ENCODE measurements at regions not wholly inside any gene's neighbourhood (a gene's known extent, or its start where the extent isn't known, plus 50 kb on each side); places are given as distances from the start of the nearest gene placed in this dataset.
"Not testable (repeated sequence)": the region's sequence is repeated elsewhere in the genome, so short reads cannot be mapped to it uniquely, and the experiment has no call there.

DNA sequence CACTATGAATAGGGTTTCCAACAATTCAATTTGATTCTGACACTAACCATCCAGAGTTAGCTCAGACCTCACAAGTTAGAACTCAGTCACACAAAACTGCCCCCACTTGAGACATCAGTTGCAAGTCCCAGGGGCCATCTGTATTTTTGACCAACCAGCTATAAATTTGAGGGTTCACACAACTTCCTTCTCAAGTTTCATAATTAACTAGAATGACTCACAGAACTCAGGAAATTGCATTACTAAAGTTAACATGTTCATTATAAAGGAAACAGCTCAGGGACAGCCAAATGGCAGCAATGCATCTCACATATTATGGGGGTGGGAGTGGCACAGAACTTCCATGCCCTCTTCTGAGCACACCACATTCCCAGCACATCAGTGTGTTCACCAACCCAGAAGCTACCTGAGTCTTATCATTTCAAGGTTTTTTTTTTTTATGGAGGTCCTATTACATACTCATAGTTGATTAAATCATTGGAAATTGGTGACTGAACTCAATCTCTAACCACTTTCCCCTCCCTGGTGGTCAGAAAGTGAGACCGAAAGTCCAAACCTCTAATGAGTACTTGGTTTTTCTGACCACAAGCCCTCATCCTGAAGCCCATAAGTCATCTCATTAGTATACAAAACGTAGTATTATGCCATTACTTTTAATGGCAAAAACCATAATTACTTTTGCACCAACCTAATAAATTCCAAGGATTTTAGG, 1721.5 kb upstream of the SEL1L start:
- DNase-seq = no peak

DNA sequence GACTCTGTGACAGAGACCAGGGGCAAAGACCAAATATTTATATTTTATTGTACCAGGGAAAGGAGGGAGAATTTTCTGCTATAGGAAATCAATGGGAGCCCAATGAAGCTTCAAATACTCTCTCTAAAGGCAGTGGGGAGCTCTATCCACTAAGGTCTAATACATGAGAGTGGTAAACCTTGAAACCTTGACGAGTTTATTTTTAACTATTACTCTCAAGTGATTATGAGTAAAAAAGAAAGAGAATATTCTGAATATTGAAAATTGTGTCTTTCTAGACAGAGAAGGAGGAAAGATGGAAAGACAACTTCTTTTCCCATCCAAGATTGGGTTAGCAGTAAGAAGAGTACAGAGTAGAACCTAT, 1722.1 kb upstream of the SEL1L start:
- DNase-seq = no peak

DNA sequence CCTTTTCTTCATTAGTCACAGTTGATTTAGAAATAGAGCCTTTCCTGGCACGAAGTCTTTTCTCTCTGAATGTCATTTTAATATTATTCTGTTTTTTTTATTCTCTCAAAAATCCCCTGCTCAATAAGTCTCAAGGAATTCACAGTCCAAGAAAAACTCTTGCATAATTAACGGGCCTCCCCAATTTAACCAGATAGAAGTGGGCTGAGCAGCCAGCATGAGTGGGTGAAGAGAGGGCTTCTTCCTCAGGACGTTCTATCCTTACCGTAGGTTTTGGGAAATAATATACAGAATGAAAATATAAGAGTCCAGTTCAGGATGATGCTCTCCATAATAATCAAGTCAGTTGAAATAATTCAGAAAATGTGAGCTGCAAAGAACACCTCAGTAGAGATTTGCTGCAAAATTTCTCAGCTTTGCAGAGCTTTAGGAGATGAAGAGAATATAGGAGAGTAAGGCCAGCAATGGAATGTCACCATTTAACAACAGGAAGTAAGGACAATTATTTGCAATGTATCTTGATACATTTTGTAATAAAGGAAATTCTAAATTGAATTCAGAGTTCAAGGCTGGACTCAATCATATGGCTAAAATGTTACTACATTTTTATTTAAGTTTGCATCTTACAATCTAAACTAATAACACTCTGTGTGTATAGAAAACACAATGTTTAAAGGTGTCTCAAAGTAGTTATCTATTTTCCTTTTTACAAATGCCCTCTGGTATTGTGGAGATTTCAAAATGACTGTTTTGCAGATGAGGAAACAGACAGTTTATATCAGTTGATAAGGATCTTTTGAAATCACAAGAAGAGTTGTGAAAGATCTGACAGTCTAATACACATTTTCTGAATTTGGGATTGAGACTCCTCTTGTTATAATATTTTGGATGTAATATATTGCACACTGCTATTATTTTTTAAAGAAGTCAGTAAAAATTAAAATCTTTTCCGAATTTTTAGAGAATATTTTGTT, 1724.1 kb upstream of the SEL1L start:
- no peak for DNase-seq

DNA sequence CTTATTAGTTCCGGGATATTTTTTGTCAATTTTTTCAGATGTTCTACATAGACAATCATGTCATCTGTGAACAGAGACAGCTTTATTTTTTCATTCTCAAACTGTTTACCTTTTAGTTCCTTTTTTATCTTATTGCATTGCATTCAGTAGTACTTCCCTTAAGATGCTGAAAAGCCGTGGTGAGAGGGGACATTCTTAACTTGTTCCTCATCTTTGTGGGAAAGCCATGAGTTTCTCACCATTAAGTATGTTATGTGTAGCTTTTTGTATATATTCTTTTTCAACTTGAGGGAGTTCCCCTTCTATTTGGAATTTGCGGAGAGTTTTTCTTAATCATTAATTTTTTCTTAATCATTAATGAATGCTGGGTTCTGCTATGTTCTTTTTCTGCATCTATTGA, 1727.1 kb upstream of the SEL1L start:
- no peak for DNase-seq

DNA sequence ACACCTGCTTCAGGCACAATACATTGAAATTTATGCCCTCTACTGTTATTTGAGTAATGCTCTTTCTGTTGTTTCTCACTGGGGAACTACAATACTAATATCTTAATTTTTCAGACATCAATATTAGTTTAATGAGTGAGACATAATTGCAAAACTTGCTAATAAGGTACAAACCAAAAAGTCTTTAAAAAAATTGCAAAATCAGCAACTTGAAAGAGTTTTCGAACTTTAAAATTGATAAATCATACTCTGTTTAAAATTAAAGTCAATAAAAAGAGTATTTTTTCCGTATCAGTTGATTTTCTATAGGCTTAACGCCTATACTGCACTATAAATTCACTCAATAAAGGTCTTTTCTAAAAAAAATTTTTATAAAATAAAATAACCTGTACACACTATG, 1735.9 kb upstream of the SEL1L start:
- DNase-seq = no peak

DNA sequence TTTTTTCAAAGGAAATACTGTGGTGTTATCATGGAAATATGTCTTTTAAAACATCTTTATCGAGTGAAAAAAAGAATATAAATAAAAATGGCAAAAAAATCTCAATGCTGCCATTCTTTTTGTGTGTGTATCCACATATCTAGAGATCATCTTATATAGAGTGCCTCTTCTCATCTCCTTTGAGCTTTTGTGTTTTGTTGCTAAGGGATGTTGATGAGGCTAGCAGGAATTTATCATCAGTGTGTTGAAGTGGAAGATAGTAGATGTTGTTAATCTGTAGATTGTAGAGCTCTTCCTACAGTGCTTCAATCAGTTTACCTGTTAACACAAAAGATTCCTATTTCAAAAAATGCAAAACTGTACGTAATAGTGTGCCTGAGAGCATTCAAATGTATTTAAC, 1738.0 kb upstream of the SEL1L start:
- no peak for DNase-seq

DNA sequence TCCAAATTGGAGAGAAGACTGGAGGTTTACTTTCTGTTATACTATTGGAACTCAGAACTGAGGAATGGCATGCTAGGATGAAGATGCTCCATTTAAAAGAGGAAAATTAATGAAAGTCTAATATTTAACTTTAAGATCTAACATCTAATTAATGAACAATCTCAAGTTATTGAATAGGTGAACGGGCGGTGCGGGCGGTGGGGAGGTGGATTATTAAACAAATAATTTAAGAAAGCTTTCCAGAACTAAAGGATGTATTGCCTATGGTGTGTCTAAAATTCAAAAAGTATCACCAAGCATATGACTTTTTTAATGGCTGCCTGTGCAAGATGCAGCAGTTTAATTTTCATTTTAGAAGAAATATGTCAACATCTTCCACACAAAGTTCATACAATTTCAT, 1747.1 kb upstream of the SEL1L start:
- DNase-seq = no peak

DNA sequence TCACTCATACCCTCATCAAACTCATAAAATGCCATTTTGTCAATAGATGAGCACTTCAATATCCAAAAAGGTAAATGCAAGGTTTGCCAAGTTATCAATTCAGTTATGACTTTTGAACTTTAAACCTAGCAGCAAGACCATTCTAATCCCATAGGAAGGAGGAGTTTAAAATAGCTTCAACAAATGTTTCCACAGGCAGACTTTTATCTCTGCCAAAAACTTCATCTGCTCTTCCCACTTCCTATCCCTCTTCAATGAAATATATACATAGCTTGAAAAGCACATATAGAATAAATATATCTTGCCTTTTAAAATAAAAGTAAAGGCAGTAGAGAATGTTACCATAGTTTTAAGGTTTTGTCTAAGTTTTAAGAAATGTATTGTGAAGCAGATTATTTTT, 1749.1 kb upstream of the SEL1L start:
- DNase-seq = no peak

DNA sequence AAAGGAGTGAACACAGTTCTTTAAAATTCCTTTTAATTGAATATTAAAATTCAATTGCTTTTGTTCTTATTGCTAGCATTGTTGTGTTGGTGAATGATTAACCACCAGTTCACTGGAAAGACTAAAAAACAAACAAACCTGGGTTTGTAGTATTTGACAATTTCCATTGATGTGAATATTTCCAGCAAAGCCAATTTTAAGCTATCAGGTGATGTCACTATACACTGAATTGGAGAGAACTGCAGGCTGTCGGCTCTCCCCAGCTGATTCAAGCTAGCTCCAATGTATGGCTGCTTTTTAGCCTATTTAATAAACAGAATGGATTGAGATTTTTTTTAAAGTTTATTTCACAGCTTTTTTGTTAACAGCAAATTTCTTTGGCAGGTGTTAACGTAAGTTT, 1753.6 kb upstream of the SEL1L start:
- no peak for DNase-seq

DNA sequence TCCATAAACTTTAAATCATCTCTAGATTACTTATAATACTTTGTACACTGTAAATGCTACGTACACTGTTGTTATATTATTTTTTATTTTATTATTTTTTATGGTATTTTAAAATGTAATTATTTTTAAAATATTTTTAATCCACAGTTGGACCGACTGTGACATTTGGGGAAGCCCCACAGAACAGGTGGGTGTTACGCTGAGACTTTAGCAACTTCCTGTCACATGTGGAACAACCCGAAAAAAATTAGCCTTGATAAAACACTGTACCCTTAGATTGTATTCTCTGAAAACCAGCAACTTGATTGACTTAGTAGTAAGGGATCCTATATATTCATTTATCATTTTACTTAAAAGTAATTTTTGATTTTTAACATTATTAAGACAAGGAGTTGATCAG, 1755.7 kb upstream of the SEL1L start:
- no peak for DNase-seq

DNA sequence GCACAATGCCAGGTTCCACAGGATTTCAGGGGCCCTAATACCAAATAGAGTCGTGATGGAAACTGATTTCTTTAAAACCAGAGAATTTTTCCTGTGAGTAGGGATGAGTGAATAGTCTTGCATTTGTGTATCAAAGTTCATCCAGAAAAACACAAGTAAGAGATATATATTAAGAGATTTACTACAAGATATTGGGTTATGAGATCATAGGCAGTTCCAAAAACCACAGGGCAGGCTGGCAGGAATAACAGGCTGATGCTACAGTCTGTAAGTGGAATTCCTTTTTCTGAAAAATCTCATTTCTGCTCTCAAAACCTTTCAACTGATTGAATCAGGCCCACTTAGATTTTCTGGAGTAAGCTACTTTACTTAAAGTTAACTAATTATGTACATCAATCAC, 1756.2 kb upstream of the SEL1L start:
- no peak for DNase-seq

DNA sequence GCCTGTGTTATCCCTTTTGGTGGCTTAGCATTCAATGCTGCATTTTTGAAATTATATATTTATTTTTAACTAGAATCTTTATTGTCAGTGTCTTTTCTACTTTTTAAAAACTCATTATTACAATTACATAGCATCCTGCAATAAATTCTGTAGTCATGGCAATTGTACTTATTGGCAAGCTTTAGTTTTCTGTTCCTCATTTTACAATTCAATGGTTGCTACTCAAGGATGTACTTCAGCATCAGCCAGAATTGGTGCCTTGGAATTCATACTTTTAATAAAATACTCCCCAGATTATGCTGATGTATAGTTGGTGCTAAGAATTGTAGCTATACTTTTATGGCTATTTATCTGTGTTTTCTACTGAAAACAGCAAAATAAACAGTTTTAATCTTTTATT, 1756.8 kb upstream of the SEL1L start:
- no peak for DNase-seq

DNA sequence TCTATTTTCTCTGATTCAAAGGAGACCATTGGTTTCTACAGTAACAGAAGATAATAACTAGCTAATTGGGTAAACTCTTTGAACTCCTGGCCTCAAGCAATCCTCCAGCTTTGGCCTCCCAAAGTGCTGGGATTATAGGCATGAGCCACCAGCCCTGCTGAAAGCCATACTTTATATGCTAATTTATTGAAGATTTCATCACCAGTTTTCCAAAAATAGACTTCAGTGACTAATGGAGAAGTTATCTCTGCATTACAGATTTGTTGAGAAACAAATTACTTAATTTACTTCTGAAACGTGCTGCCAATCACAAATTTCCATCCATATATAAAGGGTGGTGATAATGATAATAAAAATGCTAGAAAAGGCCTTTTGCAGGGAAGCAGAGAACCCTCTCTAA, 1758.1 kb upstream of the SEL1L start:
- no peak for DNase-seq

DNA sequence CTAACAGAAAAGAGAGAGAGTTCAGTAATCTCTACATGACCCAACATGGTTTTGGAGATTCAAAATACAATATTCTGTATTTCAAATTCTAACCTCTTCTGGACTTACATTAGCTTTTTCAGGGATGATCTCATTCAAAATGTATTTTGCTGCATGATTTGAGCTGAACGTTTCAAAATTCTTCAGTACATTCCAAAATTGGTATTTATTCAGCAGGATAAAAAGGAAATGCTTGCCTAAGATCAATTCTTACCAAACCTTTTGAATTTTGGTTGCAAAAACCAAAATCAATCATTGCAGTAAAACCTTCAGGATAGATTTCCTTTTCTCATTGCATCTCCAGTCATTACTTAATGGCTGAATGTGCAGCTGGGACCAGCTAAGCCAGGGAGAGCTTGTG, 1761.3 kb upstream of the SEL1L start:
- no peak for DNase-seq

DNA sequence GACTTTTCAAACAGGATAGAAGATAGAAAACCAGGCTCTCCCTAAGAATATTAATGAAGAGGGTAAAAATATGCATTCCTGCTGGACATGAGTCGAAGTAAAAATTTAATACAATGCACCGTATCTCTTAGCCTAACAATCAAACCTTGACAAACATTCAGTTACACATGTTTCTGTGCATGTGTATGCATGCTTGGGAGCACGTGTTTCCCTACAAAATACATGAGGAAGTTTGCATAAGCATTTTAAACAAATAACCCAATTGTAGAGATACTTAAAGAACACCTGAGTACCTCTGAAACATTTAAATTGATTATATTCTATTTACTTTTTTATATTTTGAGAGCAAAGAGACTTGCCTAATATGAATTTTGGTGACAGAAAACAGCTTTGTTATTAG, 1763.7 kb upstream of the SEL1L start:
- DNase-seq = no peak

DNA sequence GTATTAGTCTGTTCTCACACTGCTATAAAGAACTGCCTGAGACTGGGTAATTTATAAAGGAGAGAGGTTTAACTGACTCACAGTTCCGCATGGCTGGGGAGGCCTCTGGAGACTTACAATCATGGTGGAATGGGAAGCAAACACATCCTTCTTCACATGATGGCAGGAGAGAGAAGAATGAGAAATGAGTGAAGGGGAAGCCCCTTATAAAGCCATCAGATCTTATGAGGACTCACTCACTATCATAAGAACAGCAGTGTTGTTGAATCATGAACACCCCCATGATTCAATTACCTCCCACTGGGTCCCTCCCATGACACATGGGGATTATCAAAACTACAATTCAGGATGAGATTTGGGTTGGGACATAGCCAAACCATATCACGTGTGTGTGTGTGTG, 1764.4 kb upstream of the SEL1L start:
- not testable (repeated sequence) for DNase-seq

DNA sequence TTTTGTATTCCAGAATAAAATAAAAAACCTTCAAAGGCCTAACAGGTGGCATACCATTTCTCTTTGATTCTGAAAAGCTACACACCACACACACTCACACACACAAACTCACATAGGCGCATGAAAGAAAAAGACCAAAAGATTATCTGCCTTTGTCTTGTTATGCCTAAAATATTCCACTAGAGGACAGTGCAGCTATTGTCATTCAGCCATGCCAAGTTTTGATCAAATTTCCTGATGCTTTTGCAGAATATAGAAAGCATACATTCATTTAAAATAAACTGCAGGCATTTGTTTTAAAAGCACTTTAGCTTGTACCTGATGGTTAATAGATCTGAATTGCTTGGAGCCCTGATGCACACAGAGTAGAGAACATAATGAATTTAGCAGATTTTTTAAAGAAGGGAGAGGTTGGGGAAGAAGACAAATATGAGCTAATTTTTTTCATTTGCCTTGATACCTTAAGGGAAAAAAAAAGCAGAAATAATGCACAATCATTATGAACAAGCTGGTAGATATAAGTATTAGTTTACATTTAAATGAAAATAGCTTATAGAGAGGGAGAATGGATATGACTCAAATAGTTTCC, 1766.9 kb upstream of the SEL1L start:
- DNase-seq = no peak

DNA sequence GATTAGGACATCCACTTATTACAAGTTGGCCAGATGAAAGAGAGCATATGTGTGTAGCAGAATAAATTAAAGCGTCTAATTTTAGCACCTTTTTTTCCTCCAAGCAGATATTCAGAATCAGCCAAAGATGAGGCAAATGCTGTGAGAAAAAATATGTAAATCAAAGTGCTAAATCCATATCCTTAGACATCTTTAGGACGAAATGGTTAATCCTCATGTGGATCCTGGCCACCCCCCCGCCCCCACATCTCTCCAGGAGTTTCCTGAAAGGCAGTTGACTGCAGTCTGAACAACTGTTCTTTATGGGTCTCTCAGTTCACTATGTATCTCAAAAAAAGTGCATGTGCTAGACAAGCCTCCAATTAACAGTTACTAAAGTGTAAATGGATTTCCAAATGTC, 1768.1 kb upstream of the SEL1L start:
- no peak for DNase-seq

DNA sequence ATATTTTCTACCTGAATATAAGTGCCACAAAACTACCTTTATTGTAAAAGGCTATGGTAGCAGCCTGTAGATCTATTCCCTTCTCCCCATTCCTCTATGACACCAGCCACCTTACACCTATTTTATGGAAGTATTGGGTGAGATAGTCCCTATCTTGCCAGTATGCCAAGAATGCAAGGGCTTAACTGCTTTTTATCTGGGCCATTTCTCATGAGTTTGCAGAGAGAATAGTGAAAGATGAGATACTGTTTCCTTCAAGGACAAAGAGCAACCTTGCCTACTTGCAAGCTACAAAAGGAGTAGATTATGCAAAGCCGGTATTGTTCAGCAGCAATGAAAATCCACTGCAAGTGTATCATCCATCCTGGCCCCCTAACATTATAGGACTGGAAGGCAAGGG, 1775.6 kb upstream of the SEL1L start:
- DNase-seq = no peak

DNA sequence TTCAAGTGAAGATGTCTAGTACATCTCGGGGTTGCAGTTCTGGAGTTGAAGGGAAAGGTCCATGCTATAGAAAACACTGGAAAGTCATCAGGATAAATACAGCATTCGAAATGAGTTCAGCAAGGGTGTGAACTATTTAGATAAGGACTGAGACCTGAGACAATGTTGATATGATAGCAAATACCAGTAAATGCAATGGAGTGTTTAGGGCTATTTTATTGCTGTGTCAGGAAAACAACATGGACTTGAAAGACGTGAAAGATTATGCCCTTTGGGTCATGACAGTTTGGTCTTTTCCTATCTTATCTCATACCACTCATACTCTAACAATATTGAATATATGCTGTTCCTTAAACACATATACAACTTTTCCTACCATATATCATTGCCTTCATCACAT, 1776.2 kb upstream of the SEL1L start:
- DNase-seq = no peak

DNA sequence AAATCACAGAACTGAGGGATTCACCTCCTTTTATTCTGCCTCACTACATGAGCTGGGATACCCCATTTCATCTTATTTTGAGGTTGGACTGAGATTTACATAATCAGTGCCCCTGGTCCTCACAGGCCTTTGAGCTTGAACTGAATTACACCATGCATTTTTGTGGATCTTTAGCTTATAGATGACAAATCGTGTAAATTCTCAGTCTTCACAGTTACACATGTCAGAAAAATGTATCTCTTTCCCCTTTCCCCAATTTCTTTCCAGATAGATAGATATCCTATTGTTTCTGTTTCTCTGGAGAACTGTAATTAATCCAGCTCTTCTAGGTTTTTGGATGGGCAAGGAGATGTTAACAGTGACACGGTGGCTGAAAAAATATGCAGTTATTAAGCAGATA, 1778.9 kb upstream of the SEL1L start:
- no peak for DNase-seq

DNA sequence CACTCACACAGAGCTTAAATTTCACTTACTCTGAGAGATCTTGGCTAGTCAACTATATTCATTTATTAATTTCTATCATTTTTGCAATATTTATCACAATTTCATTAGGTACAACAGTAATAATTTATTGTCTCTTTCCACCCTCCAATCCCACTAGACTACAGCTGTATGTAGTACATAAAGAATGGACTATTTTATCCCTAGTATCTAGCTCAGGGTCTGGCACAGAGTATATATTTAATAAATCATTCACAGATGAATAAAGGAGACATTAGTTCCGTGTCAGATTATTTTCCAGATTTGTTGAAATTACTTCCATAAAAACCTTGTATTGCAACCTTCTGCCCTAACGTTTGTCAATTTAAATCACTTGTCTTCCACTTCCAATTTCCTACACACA, 1781.1 kb upstream of the SEL1L start:
- DNase-seq = no peak

DNA sequence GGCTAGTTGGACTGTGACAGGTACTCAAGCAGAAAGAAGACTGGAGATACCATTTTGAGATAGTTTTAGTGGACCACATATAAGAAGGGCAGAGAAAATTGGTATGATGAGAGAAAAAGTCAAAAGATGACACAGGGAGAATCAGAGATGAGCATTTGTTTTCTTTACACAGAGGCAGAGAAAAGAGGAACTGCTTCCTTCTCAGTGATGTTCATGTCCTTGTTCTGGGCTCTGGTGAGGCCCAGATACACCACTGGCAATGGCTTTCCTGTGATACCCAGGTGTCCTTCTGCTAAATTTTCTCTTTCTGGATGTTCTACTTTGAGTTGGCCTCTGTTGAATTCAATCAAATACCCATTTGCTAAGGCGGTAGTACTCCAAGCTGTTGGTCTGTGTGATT, 1782.7 kb upstream of the SEL1L start:
- no peak for DNase-seq

DNA sequence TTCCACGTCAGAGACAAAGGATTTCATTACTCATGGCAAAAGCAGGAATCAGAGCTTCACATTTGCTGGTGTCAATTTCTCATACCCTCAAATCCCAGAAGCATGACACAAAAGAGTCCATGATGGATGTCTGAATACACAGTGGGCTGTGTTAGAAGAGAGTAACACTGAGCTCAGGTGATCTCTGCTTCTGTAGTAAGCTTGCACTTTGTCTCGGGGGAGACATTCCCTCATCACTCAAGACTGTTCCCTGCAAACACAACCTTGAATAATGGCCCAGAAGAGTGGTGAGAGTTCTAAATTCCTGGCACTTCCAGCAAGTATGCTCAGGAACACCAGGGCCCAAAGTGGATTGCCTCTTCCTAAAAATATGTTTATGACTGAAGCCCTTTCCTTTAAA, 1787.2 kb upstream of the SEL1L start:
- DNase-seq = no peak
